Gastroesophageal sphincter (tissue), 3 donors: ENCODE measurements at regions not wholly inside any gene's neighbourhood (a gene's known extent, or its start where the extent isn't known, plus 50 kb on each side); places are given as distances from the start of the nearest gene placed in this dataset.

Experiments
- CTCF ChIP-seq, 4 experiments: fragments of 200-600 bp in 2 of 4; fragments of 450-650 bp in 2 of 4; sonication (generic) in 1 of 4; IDR thresholded peaks; one replicate each; pipeline ENCODE4 v1.5.1; 2017 to 2019; ENCODE audit warnings: antibody characterized with exemption in 4 of 4, mild to moderate bottlenecking in 2 of 4, moderate library complexity in 2 of 4
- EP300 ChIP-seq: sonication (generic); formaldehyde crosslinking; IDR thresholded peaks from one replicate; pipeline ENCODE4 v1.6.1; 2017; ENCODE audit warnings: antibody characterized with exemption, mild to moderate bottlenecking
- POLR2A ChIP-seq, 2 donors: fragments of 450-650 bp; IDR thresholded peaks; one replicate each; pipeline ENCODE4 v1.6.1; 2017; ENCODE audit warnings: antibody characterized with exemption in 2 of 2, mild to moderate bottlenecking in 2 of 2, moderate library complexity in 1 of 2
- POLR2AphosphoS5 ChIP-seq: sonication (generic); formaldehyde crosslinking; IDR thresholded peaks from one replicate; pipeline ENCODE4 v1.6.1; 2017; ENCODE audit warnings: antibody characterized with exemption

GRCh38 chr11:28461338-28461737, 353.1 kb downstream of the METTL15 start:
- no peak for TF ChIP-seq CTCF (IDR thresholded peaks at IDR 0.05)
- TF ChIP-seq POLR2A (IDR thresholded peaks at IDR 0.05): no peak
- TF ChIP-seq EP300: no peak
- no peak for TF ChIP-seq POLR2AphosphoS5
